Prostate gland (tissue), 2 donors: ENCODE measurements at regions not wholly inside any gene's neighbourhood (a gene's known extent, or its start where the extent isn't known, plus 50 kb on each side); places are given as distances from the start of the nearest gene placed in this dataset.

ENCODE experiments used
- DNase-seq: peaks from one replicate; pipeline ENCODE4 v3.0.0-alpha.2; 2019; ENCODE audit warnings: low spot score
- H3K27ac ChIP-seq, 2 donors: fragments of 200-600 bp; sonication (generic); 2 replicates each; pipeline ENCODE4 v1.5.1; 2017 to 2019
- H3K27me3 ChIP-seq: fragments of 200-600 bp; sonication (generic); replicated peaks from 2 replicates; pipeline ENCODE4 v1.5.1; 2019; ENCODE audit not compliant: insufficient read depth
- H3K36me3 ChIP-seq, 2 donors: fragments of 200-600 bp; sonication (generic); 1 replicate in 1 of 2; 2 replicates in 1 of 2; pipeline versions ENCODE4 v1.5.1 to v1.8.1; 2017 to 2019
- H3K4me1 ChIP-seq: fragments of 200-600 bp; sonication (generic); replicated peaks from 2 replicates; pipeline ENCODE4 v1.5.1; 2019
- H3K4me3 ChIP-seq, 2 donors: fragments of 200-600 bp; sonication (generic); 2 replicates each; pipeline ENCODE4 v1.5.1; 2017 to 2019
- H3K9me3 ChIP-seq: fragments of 200-600 bp; sonication (generic); 2 replicates; pipeline ENCODE4 v1.5.1; 2017
- CTCF ChIP-seq, 4 experiments: fragments of 200-600 bp in 2 of 4; fragments of 450-650 bp in 2 of 4; sonication (generic) in 2 of 4; IDR thresholded peaks; 1 replicate in 3 of 4; 2 replicates in 1 of 4; pipeline ENCODE4 v1.5.1; 2016 to 2019; ENCODE audit warnings: antibody characterized with exemption in 4 of 4, mild to moderate bottlenecking in 2 of 4, moderate library complexity in 2 of 4
- POLR2A ChIP-seq: fragments of 450-650 bp; IDR thresholded peaks from one replicate; pipeline ENCODE4 v1.6.1; 2016; ENCODE audit warnings: antibody characterized with exemption, mild to moderate bottlenecking
- POLR2AphosphoS5 ChIP-seq: sonication (generic); formaldehyde crosslinking; IDR thresholded peaks from one replicate; pipeline ENCODE4 v1.6.1; 2017; ENCODE audit warnings: antibody characterized with exemption
- WGBS: methylation state at CpG from one replicate; pipeline ENCODE4 v1.1.5; 2018; 5-methylcytosine and 5-hydroxymethylcytosine counted together
- intact Hi-C: fragments of 100-400 bp; cut with DNase I; formaldehyde crosslinking; loops from one replicate; pipeline ENCODE4 v1.14.2; 2022

- Histone ChIP-seq H3K36me3 (no peaks in the 10 kb centered on the region), H3K4me1 (no peaks in the 10 kb centered on the region), H3K4me3 (no peak overlapping the region), H3K27me3 (no peaks in the 10 kb centered on the region), H3K27ac (no peak overlapping the region), H3K9me3 (no peaks in the 10 kb centered on the region)
- intact Hi-C loops, result no loop called here
- no peak for DNase-seq
- 44% methylated on average over 9 of the region's 9 CpGs for WGBS
- TF ChIP-seq CTCF (IDR thresholded peaks at IDR 0.05) (no peak), POLR2AphosphoS5 (no peak), POLR2A (no peak)
These were observed 394.5 kb downstream of the RERGL start for GRCh38 chr12:17695495-17695894.

- intact Hi-C loops, result no loop called here
- H3K9me3 ChIP-seq, result no peaks in the 10 kb centered on the region
- H3K27me3 ChIP-seq, result no peaks in the 10 kb centered on the region
- WGBS, result 92% methylated on average over 2 of the region's 2 CpGs
- TF ChIP-seq POLR2A (no peak), POLR2AphosphoS5 (no peak), CTCF (IDR thresholded peaks at IDR 0.05) (no peak)
- H3K4me1 ChIP-seq, result no peaks in the 10 kb centered on the region
- no peak overlapping the region for H3K4me3 ChIP-seq
- no peaks in the 10 kb centered on the region for H3K36me3 ChIP-seq
- H3K27ac ChIP-seq, result no peak overlapping the region
- DNase-seq, result no peak
These were observed 398.6 kb downstream of the RERGL start for GRCh38 chr12:17691369-17691768.

DNA sequence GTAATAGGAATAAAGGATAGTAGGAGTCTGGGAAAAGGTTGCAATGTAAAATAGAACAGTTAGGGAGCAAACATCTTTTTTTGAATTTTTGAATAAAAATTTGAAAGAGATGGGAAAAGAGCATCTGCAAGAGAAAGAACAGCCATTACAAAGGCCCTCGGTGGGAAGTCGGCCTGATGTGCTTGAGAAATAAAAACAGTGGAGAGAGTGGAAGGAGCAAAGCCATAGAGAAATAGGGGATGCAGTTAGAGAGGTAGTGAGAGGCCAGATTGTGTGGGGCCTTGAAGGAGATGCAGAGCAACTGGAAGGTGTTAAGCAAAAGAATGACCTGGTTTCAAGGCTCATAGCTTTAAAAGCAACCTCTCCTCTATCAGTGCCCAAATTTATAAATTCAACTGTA is 409.8 kb downstream of the RERGL start:
- DNase-seq, result no peak
- no peak for TF ChIP-seq POLR2A
- TF ChIP-seq POLR2AphosphoS5, result no peak
- no peak for TF ChIP-seq CTCF (IDR thresholded peaks at IDR 0.05)
- Histone ChIP-seq H3K27ac (no peak overlapping the region), H3K4me3 (no peak overlapping the region), H3K36me3 (no peaks in the 10 kb centered on the region), H3K9me3 (no peaks in the 10 kb centered on the region), H3K27me3 (no peaks in the 10 kb centered on the region), H3K4me1 (no peaks in the 10 kb centered on the region)
- 42% methylated on average over 2 of the region's 2 CpGs for WGBS
- intact Hi-C loops, result no loop called here

DNA sequence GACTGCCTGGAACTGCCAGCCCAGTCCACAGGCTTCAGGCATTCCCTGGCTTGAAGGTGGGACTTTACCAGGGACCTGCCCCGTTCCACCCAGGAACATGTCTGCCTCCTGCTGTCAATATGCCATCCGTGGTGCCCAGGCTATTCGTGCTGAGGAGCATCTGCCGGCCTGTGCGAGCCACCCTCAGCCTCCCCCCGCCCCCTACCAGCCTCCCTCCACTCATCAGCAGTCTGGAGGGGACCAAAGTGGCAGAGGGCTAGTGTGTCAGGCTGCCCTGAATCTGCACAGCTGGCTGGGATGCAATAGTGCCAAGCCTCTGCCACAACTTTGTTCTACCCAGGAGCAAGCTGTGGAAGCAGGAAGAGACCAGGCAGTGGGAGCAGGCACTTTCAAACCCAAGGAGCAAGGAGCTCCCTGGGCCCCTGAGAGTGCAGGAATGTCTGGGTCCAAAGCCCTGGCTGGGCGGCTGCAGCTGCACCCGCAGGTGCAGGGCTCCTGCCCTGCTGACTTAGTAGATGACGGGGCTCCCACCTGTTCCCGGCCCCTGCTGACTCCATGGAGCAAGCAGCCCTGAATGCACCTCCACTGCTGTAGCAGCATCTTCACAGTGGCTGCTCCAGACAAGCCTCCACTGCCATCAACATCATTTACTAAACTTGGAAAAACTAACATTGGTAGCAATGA is 423.2 kb downstream of the RERGL start:
- intact Hi-C loops, result no loop called here
- H3K27me3 ChIP-seq, result no peaks in the 10 kb centered on the region
- no peak for TF ChIP-seq CTCF (IDR thresholded peaks at IDR 0.05)
- TF ChIP-seq POLR2AphosphoS5, result no peak
- no peak for TF ChIP-seq POLR2A
- no peak overlapping the region for H3K27ac ChIP-seq
- WGBS, result 87% methylated on average over 9 of the region's 10 CpGs
- H3K36me3 ChIP-seq, result no peaks in the 10 kb centered on the region
- no peak for DNase-seq
- H3K9me3 ChIP-seq, result no peaks in the 10 kb centered on the region
- H3K4me3 ChIP-seq, result no peak overlapping the region
- no peaks in the 10 kb centered on the region for H3K4me1 ChIP-seq

DNA sequence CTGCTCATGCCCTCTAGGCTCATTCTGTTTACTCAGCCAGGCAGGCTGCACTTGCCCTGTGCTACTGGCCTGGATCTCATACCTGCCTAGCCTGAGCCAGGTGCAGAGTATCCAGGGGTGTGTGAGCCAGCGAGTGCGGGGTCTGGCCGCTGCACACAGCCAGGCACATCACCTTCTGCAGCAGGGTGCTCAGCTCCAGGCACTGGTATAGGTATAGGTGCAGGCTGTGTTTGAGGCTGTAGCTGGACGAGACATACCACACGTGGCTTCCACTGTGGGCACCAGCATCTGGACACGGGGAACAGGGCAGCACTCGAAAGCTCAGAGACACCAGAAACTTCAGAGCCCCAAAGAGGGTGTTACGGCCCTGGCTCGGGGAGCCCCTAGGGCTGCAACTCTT is 424.2 kb downstream of the RERGL start:
- DNase-seq, result no peak
- no peaks in the 10 kb centered on the region for H3K36me3 ChIP-seq
- no peaks in the 10 kb centered on the region for H3K4me1 ChIP-seq
- no peak overlapping the region for H3K4me3 ChIP-seq
- no peaks in the 10 kb centered on the region for H3K27me3 ChIP-seq
- no peaks in the 10 kb centered on the region for H3K9me3 ChIP-seq
- TF ChIP-seq POLR2AphosphoS5, result no peak
- no peak for TF ChIP-seq POLR2A
- no peak for TF ChIP-seq CTCF (IDR thresholded peaks at IDR 0.05)
- H3K27ac ChIP-seq, result no peak overlapping the region
- intact Hi-C loops, result no loop called here
- WGBS, result 89% methylated on average over 9 of the region's 9 CpGs
